Heart left ventricle (tissue), 13 donors: ENCODE measurements at regions not wholly inside any gene's neighbourhood (a gene's known extent, or its start where the extent isn't known, plus 50 kb on each side); places are given as distances from the start of the nearest gene placed in this dataset.

Source experiments
- CTCF ChIP-seq, 12 donors: fragments of 200-600 bp; sonication (generic) in 4 of 12; IDR thresholded peaks; one replicate each; pipeline versions ENCODE4 v1.5.0 to v1.8.0; 2018 to 2022; ENCODE audit warnings: antibody characterized with exemption in 12 of 12, mild to moderate bottlenecking in 5 of 12
- POLR2A ChIP-seq, 2 donors: fragments of 450-650 bp; IDR thresholded peaks; one replicate each; pipeline ENCODE4 v1.6.1; 2017; ENCODE audit warnings: antibody characterized with exemption in 2 of 2, mild to moderate bottlenecking in 2 of 2, moderate library complexity in 2 of 2
- donor health status: ischemic (EF 13 %, LVEDD 7.1; RV severe dilation, severe dysfunction).
- donor health status: DM: no; HTN: yes; CAD: no.
- donor health status: DM: no; HTN: no; CAD: no.
- donor health status: ischemic (EF 25% LVEDD 6.9; RV normal size, moderate dysfunction).
- donor health status: ischemic (EF 25% LVEDD 5.7; RV mildly dilated, moderate dysfunction).
- donor health status: ischemic (EF 35%, LVEDD 5.7; RV mildly dilated, moderate dysfunction).
- donor health status: nonischemic (EF 11% LVEDD 7.7; RV severe dilation, severe dysfunction).
- donor health status: DM: yes; HTN: yes; CAD: no.
- donor health status: PGD.
- donor health status: ischemic (EF 29% LVEDD 5.4; RV normal size, mild dysfunction).
- donor health status: nonischemic (EF 23%, LVEDD 6.1; RV moderate dilation, normal function).

GRCh38 chr12:29901585-29901984 is 117.8 kb upstream of the TMTC1 start:
- TF ChIP-seq CTCF (IDR thresholded peaks at IDR 0.05) (peak in 6 of 12 donors; percentile 8 to 36 (median 20)), POLR2A (IDR thresholded peaks at IDR 0.05) (no peak)
